ENCODE measurements at regions not wholly inside any gene's neighbourhood (a gene's known extent, or its start where the extent isn't known, plus 50 kb on each side); places are given as distances from the start of the nearest gene placed in this dataset.
"Not testable (repeated sequence)": the region's sequence is repeated elsewhere in the genome, so short reads cannot be mapped to it uniquely, and the experiment has no call there.

- intact Hi-C loops (cut with micrococcal nuclease), result no loop called here
These were observed 119.2 kb upstream of the SPACA7 start for GRCh38 chr13:112256716-112257494.

GRCh38 chr13:112259511-112259910 lies 116.6 kb upstream of the SPACA7 start:
- intact Hi-C loops (cut with micrococcal nuclease), result no loop called here

GRCh38 chr13:112260108-112261055 lies 115.8 kb upstream of the SPACA7 start:
- intact Hi-C loops (cut with micrococcal nuclease), result no loop called here

GRCh38 chr13:112261924-112262323 lies 114.2 kb upstream of the SPACA7 start:
- intact Hi-C loops (cut with micrococcal nuclease), result no loop called here

GRCh38 chr13:112263152-112263551 lies 113.0 kb upstream of the SPACA7 start:
- intact Hi-C loops (cut with micrococcal nuclease), result no loop called here

- intact Hi-C loops (cut with micrococcal nuclease), result no loop called here
These were observed 108.5 kb upstream of the SPACA7 start for GRCh38 chr13:112267660-112268059.

- intact Hi-C loops (cut with micrococcal nuclease), result no loop called here
These were observed 105.2 kb upstream of the SPACA7 start for GRCh38 chr13:112270951-112271350.

GRCh38 chr13:112286733-112287132 lies 89.4 kb upstream of the SPACA7 start:
- intact Hi-C loops (cut with micrococcal nuclease), result not testable (repeated sequence)

- intact Hi-C loops (cut with micrococcal nuclease), result no loop called here
These were observed 55.9 kb upstream of the SPACA7 start for GRCh38 chr13:112320303-112320702.

- intact Hi-C loops (cut with micrococcal nuclease), result no loop called here
These were observed 53.6 kb upstream of the SPACA7 start for GRCh38 chr13:112322557-112322956.

GRCh38 chr13:112324116-112324515 lies 52.0 kb upstream of the SPACA7 start:
- intact Hi-C loops (cut with micrococcal nuclease), result no loop called here

- intact Hi-C loops (cut with micrococcal nuclease), result no loop called here
These were observed 50.9 kb upstream of the SPACA7 start for GRCh38 chr13:112325142-112325808.

- intact Hi-C loops (cut with micrococcal nuclease), result no loop called here
These were observed 50.1 kb upstream of the SPACA7 start for GRCh38 chr13:112325920-112326645.
